Body of pancreas (tissue), 4 donors: ENCODE measurements at regions not wholly inside any gene's neighbourhood (a gene's known extent, or its start where the extent isn't known, plus 50 kb on each side); places are given as distances from the start of the nearest gene placed in this dataset.
"Not testable (repeated sequence)": the region's sequence is repeated elsewhere in the genome, so short reads cannot be mapped to it uniquely, and the experiment has no call there.

Source experiments
- POLR2A ChIP-seq, 3 donors: fragments of 450-650 bp; IDR thresholded peaks; one replicate each; pipeline ENCODE4 v1.6.1; 2016; ENCODE audit warnings: antibody characterized with exemption in 3 of 3, mild to moderate bottlenecking in 2 of 3
- TF ChIP-seq, protein P1 (sequence below), 7 experiments: fragments of 450-650 bp in 4 of 7; fragments of 200-600 bp in 3 of 7; sonication (generic) in 3 of 7; IDR thresholded peaks; one replicate each; pipeline ENCODE4 v1.5.1; 2016 to 2019; ENCODE audit warnings: antibody characterized with exemption in 7 of 7

DNA sequence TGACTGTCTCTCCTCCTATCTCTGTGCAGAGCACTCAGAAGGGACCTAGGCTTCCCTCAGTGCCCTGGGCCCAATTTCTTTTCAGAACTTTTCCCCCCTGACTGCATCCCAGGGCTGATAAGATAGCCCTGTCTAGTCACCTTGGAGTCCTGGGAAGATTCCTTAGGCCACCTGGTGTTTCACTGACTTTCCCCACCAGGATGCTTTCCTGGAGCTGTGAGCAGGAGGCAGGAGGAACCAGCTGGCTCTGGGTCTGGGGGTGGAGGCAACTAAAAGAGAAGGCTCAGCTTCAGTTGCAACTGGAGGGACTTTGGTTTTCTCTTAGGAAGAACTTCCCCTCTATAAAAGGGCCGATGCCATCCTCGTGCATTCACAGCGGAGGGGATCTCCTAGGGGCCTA lies 115.1 kb downstream of the TNFRSF13B start:
- TF ChIP-seq, protein P1, sequence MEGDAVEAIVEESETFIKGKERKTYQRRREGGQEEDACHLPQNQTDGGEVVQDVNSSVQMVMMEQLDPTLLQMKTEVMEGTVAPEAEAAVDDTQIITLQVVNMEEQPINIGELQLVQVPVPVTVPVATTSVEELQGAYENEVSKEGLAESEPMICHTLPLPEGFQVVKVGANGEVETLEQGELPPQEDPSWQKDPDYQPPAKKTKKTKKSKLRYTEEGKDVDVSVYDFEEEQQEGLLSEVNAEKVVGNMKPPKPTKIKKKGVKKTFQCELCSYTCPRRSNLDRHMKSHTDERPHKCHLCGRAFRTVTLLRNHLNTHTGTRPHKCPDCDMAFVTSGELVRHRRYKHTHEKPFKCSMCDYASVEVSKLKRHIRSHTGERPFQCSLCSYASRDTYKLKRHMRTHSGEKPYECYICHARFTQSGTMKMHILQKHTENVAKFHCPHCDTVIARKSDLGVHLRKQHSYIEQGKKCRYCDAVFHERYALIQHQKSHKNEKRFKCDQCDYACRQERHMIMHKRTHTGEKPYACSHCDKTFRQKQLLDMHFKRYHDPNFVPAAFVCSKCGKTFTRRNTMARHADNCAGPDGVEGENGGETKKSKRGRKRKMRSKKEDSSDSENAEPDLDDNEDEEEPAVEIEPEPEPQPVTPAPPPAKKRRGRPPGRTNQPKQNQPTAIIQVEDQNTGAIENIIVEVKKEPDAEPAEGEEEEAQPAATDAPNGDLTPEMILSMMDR (IDR thresholded peaks at IDR 0.05): not testable (repeated sequence)
- not testable (repeated sequence) for TF ChIP-seq POLR2A (IDR thresholded peaks at IDR 0.05)
